ENCODE measurements at regions not wholly inside any gene's neighbourhood (a gene's known extent, or its start where the extent isn't known, plus 50 kb on each side); places are given as distances from the start of the nearest gene placed in this dataset.

DNA sequence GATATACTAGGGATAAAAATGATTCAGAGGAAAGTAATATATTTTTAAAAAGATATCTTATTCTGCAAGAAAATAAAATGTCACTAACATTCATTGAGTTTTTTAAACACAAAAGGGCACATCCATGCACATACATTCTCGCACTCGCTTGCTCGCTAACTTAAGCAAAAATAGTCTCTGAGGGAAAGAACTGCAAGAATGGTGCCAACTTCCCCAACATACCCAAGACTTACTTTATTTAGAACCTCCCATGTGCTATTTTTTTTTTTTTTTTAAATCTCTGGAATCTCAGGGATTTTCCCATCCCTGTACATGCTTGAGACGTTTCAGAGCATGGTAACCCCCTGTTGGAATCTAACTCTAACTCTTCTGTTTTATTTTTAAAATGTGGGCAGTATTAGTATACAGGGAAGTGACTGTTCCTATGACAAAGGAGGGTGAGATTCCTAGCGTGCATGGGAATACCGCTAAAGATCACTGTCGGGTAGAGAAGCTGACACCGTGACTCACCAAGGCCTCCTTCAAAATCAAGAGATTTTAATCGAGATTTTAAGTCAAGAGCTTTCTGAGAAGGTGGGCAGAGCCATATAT is 187.9 kb upstream of the ZEB2 start:
- ATAC-seq: no peak
- TF ChIP-seq SNAI2 (CRISPR knock-in tag; IDR thresholded peaks at IDR 0.05) (no peak), TOX (CRISPR knock-in tag; IDR thresholded peaks at IDR 0.05; ENCODE audit: borderline replicate concordance) (no peak), ZC3H10 (CRISPR knock-in tag; IDR thresholded peaks at IDR 0.05) (no peak), ZFP30 (CRISPR knock-in tag; IDR thresholded peaks at IDR 0.05) (no peak)

DNA sequence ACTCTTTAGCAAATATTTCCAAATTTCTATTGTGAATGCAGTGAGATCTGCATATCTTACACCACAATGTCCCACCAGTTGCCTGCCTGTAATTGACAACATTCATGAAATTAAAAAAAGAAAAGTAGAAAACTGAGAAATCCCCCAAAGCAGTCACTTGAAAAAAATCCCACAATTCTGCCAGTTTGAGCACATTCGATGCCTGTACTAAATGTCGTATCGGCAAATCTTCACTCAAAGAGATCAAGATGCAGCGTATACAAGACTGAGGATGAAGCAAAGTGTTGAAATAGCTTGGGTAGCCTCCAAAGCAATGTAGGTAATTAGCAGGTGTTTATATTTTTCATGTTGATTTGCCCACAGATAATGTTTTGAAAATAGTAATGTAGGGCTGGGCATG is 186.7 kb upstream of the ZEB2 start:
- TF ChIP-seq ESRRG (CRISPR knock-in tag; IDR thresholded peaks at IDR 0.05) (no peak), OSR1 (CRISPR knock-in tag; IDR thresholded peaks at IDR 0.05) (no peak), TCF4 (CRISPR knock-in tag; IDR thresholded peaks at IDR 0.05; ENCODE audit: borderline replicate concordance) (no peak), ISL1 (CRISPR knock-in tag; IDR thresholded peaks at IDR 0.05) (no peak), ARNTL (CRISPR knock-in tag; IDR thresholded peaks at IDR 0.05; ENCODE audit: borderline replicate concordance, low read depth) (no peak), ZNF70 (CRISPR knock-in tag; IDR thresholded peaks at IDR 0.05) (no peak), RARB (CRISPR knock-in tag; IDR thresholded peaks at IDR 0.05) (no peak), CSDC2 (CRISPR knock-in tag; IDR thresholded peaks at IDR 0.05) (no peak), ZFP3 (CRISPR knock-in tag; IDR thresholded peaks at IDR 0.05) (no peak), ZC3H10 (CRISPR knock-in tag; IDR thresholded peaks at IDR 0.05) (no peak), ZFP30 (CRISPR knock-in tag; IDR thresholded peaks at IDR 0.05) (no peak)
- TF ChIP-seq, protein P1, sequence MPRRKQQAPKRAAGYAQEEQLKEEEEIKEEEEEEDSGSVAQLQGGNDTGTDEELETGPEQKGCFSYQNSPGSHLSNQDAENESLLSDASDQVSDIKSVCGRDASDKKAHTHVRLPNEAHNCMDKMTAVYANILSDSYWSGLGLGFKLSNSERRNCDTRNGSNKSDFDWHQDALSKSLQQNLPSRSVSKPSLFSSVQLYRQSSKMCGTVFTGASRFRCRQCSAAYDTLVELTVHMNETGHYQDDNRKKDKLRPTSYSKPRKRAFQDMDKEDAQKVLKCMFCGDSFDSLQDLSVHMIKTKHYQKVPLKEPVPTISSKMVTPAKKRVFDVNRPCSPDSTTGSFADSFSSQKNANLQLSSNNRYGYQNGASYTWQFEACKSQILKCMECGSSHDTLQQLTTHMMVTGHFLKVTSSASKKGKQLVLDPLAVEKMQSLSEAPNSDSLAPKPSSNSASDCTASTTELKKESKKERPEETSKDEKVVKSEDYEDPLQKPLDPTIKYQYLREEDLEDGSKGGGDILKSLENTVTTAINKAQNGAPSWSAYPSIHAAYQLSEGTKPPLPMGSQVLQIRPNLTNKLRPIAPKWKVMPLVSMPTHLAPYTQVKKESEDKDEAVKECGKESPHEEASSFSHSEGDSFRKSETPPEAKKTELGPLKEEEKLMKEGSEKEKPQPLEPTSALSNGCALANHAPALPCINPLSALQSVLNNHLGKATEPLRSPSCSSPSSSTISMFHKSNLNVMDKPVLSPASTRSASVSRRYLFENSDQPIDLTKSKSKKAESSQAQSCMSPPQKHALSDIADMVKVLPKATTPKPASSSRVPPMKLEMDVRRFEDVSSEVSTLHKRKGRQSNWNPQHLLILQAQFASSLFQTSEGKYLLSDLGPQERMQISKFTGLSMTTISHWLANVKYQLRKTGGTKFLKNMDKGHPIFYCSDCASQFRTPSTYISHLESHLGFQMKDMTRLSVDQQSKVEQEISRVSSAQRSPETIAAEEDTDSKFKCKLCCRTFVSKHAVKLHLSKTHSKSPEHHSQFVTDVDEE (CRISPR knock-in tag; IDR thresholded peaks at IDR 0.05): no peak
- TF ChIP-seq, protein P2, sequence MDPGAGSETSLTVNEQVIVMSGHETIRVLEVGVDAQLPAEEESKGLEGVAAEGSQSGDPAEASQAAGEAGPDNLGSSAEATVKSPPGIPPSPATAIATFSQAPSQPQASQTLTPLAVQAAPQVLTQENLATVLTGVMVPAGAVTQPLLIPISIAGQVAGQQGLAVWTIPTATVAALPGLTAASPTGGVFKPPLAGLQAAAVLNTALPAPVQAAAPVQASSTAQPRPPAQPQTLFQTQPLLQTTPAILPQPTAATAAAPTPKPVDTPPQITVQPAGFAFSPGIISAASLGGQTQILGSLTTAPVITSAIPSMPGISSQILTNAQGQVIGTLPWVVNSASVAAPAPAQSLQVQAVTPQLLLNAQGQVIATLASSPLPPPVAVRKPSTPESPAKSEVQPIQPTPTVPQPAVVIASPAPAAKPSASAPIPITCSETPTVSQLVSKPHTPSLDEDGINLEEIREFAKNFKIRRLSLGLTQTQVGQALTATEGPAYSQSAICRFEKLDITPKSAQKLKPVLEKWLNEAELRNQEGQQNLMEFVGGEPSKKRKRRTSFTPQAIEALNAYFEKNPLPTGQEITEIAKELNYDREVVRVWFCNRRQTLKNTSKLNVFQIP (CRISPR knock-in tag; IDR thresholded peaks at IDR 0.05; ENCODE audit: borderline replicate concordance, low read depth): no peak
- ATAC-seq: no peak

DNA sequence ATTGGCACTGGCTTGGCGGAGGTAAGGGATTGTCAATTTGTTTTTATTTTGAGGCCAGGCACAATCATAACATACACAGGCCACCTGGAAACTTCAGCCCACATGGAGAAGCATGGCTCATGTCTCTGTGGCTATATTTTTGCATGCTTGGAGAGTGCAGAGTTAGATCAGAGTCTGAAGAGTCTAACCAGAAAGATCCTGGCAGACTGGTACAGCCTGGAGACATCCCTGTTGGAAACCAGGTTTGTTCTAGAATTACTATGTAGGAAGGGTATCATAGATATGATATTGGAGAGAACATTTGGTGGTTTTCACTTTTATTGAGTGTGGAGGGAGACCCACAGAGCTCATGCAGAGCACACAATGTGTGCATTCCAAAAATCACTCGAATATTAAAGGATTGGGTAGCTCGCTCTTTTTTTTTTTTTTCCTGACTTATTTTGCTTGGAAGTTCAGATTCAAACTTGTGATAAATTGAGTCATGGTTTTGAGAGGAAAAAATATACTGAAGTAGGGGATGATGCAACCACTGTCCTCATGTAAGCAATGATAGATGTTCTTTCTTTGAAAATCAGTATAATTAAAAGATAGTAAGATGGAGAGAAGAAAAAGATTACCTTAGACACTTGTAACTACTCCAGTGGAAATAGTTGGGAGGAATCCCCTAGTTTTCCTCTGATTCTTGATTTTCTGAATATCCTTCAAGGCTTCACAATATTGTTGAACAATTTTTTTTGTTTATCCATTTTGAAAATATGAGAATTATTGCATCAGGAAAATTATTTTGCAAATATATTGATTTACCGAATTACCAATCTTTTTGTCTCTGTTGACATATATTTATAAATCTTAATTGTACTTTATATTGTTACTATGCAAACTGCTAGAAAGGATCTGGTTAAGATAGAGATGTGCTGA is 185.7 kb upstream of the ZEB2 start:
- TF ChIP-seq TCF4 (CRISPR knock-in tag; IDR thresholded peaks at IDR 0.05; ENCODE audit: borderline replicate concordance): no peak
- TF ChIP-seq, protein P2 (CRISPR knock-in tag; IDR thresholded peaks at IDR 0.05; ENCODE audit: borderline replicate concordance, low read depth): no peak
- TF ChIP-seq, protein P3, sequence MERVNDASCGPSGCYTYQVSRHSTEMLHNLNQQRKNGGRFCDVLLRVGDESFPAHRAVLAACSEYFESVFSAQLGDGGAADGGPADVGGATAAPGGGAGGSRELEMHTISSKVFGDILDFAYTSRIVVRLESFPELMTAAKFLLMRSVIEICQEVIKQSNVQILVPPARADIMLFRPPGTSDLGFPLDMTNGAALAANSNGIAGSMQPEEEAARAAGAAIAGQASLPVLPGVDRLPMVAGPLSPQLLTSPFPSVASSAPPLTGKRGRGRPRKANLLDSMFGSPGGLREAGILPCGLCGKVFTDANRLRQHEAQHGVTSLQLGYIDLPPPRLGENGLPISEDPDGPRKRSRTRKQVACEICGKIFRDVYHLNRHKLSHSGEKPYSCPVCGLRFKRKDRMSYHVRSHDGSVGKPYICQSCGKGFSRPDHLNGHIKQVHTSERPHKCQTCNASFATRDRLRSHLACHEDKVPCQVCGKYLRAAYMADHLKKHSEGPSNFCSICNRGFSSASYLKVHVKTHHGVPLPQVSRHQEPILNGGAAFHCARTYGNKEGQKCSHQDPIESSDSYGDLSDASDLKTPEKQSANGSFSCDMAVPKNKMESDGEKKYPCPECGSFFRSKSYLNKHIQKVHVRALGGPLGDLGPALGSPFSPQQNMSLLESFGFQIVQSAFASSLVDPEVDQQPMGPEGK (CRISPR knock-in tag; IDR thresholded peaks at IDR 0.05; ENCODE audit: borderline replicate concordance): no peak
- no peak for TF ChIP-seq GLIS3 (CRISPR knock-in tag; IDR thresholded peaks at IDR 0.05)
- TF ChIP-seq CSDC2 (CRISPR knock-in tag; IDR thresholded peaks at IDR 0.05): no peak
- no peak for TF ChIP-seq SNAI2 (CRISPR knock-in tag; IDR thresholded peaks at IDR 0.05)
- TF ChIP-seq PPARA (CRISPR knock-in tag; IDR thresholded peaks at IDR 0.05; ENCODE audit: borderline replicate concordance): no peak
- no peak for ATAC-seq

DNA sequence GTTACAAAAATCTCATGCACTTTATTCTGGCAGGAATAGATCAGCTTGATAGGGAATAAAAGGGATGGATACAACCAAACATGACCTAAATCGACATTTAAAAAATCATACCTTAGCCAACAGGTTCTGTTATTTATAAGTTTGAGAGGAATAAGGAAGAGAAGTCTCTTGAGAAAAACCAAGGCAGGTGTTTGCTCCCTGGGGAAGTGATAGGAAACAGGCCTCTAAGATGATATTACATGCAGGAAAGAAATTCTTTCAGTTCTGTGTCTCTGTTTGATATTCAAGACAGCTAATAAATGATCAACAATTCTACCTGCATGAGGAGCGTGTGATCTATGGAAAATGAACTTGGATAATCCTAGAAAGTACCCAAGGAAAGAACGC is 184.8 kb upstream of the ZEB2 start:
- ATAC-seq: no peak
- no peak for TF ChIP-seq ZFP3 (CRISPR knock-in tag; IDR thresholded peaks at IDR 0.05)
- no peak for TF ChIP-seq TCF4 (CRISPR knock-in tag; IDR thresholded peaks at IDR 0.05; ENCODE audit: borderline replicate concordance)
- no peak for TF ChIP-seq ESRRG (CRISPR knock-in tag; IDR thresholded peaks at IDR 0.05)
- TF ChIP-seq, protein P3 (CRISPR knock-in tag; IDR thresholded peaks at IDR 0.05; ENCODE audit: borderline replicate concordance): no peak
- TF ChIP-seq GLIS3 (CRISPR knock-in tag; IDR thresholded peaks at IDR 0.05): no peak
- TF ChIP-seq, protein P2 (CRISPR knock-in tag; IDR thresholded peaks at IDR 0.05; ENCODE audit: borderline replicate concordance, low read depth): no peak
- TF ChIP-seq TOX (CRISPR knock-in tag; IDR thresholded peaks at IDR 0.05; ENCODE audit: borderline replicate concordance): no peak
